Activated CD4-positive, alpha-beta T cell treated with anti-CD3 and anti-CD28 coated beads, Interleukin-2, amount 50 U/mL, for 16 hours (primary cell): ENCODE measurements at regions not wholly inside any gene's neighbourhood (a gene's known extent, or its start where the extent isn't known, plus 50 kb on each side); places are given as distances from the start of the nearest gene placed in this dataset.
"Not testable (repeated sequence)": the region's sequence is repeated elsewhere in the genome, so short reads cannot be mapped to it uniquely, and the experiment has no call there.

Experiments
- DNase-seq: peaks from one replicate; pipeline ENCODE4 v3.0.0-alpha.2; 2020

- no peak for DNase-seq
Measured at GRCh38 chr3:106125321-106125720, 256.5 kb upstream of the CBLB start.

GRCh38 chr3:106126067-106126845 is 257.4 kb upstream of the CBLB start:
- no peak for DNase-seq

- no peak for DNase-seq
Measured at GRCh38 chr3:106126846-106127235, 258.0 kb upstream of the CBLB start.

DNA sequence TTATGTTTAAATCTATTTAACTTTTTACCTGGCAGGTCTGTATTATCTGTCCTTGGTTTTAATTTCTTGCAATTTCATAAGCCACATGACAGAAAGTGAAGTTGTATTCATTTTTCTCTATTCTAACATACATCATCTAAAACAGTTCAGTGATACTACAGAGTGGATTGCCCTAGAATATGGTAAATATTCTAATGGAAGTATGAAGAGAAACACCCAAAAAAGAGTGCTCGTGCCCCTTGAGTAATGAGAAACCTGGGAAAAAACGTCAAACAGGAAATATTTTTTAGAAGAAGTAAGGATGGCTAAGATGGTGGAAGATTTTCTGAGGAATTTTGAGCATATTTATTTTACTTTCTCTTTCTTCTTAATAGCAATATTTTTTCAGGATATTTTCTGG is 261.1 kb upstream of the CBLB start:
- DNase-seq, result no peak

DNA sequence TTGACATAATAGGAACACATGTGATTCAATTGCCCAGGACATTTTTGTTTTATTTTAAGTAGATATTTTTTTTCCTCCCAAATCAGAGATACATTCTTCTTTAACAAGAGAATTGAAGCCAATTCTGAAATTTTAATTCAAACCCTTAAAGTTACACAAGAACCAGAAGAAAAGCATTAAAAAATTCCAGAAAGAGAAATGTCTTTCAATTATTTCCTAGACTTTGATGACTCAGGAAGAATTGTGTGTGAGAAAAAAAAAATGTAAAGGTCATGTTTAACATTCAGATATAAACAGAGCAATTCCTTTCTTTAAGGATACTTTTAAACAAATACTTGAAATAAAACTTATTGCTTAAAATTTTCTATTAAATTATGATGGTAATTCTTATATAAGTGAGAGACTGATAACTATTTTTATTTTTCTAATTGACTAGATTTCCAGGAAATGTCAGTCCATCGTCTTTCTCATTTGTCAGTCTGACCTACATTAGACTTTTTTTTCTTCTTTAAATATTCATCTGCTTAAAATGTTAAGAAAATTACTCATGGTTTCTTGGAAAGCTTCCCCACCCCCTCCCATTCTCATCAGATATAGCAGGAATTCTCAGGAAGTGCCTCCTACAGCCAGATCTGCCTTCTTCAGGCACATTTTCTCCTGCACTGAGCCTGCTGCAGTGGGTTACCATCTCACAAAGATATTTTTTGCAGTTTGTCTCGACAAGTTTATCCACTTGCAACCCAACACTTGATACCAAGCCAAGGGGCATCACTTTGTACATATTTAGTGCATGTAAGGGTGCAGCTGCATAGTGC is 261.8 kb upstream of the CBLB start:
- DNase-seq, result no peak

GRCh38 chr3:106135451-106136160 is 266.8 kb upstream of the CBLB start:
- DNase-seq, result no peak

GRCh38 chr3:106139826-106140225 is 271.0 kb upstream of the CBLB start:
- DNase-seq, result no peak

DNA sequence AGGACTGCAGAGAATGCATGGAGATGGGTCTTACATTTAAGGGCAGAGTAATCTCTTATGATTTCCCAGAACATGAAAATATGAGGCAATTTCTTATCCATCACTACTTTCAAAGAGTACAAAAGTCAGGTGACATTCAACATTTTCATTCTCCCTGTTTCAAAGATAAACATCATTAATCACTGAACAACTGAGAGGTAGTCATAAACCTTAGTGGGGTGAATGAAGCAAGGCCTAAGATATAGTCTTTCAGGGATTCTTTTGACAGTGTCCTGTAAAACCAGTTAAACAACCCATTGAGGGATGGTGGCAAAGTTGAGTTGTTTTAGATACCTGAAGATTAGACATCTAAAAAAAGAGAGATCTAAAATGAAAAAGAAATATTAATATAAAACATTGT is 271.6 kb upstream of the CBLB start:
- DNase-seq, result no peak

DNA sequence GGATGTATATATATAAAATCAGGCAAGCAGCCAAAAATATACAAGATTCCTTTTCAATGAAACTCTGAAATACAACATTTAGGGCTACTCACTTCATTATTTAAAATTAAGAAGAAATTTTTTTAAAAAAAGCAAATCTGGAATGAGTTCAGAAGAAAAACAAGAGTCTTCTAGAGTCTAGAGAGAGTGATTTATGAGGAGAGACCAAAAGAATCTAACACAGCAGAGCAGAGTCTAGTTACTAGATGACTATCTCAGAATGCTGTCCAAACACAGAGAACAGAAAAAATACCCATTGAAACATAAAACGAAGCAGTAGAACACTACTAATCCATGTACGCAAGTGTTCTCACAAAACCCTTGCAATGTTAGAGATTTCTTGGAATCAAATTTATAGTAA is 275.2 kb upstream of the CBLB start:
- DNase-seq, result no peak

DNA sequence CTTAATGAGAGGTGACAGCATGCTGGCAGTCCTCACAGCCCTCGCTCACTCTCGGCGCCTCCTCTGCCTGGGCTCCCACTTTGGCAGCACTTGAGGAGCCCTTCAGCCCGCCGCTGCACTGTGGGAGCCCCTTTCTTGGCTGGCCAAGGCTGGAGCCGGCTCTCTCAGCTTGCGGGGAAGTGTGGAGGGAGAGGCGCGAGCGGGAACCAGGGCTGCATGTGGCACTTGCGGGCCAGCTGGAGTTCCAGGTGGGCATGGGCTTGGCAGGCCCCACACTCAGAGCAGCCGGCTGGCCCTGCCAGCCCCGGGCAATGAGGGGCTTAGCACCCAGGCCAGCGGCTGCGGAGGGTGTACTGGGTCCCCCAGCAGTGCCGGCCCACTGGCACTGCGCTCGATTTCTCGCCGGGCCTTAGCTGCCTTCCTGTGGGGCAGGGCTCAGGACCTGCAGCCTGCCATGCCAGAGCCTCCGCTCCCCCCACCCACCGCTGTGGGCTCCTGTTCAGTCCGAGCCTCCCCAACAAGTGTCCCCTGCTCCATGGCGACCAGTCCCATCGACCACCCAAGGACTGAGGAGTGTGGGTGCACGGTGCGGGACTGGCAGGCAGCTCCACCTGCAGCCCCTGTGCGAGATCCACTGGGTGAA is 279.7 kb upstream of the CBLB start:
- DNase-seq, result not testable (repeated sequence)

- no peak for DNase-seq
Measured at GRCh38 chr3:106157411-106157810, 288.6 kb upstream of the CBLB start.

- no peak for DNase-seq
Measured at GRCh38 chr3:106160396-106160795, 291.6 kb upstream of the CBLB start.

- DNase-seq, result no peak
Measured at GRCh38 chr3:106161246-106161645, 292.4 kb upstream of the CBLB start.

DNA sequence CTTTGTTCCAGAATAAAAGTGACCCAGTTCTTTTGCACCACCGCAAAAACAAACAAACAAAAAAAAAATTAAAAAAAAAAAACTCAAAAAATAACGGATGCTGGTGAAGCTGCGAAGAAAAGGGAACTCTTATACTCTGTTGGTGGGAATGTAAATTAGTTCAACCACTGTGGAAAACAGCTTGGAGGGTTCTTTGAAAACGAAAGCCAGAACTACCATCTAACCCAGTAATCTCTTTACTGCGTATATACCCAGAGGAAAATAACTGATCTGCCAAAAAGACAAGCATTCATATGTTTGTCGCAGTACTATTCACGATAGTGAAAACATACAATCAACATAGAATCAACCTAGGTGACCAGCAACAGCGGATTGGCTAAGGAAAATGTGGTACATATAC is 298.9 kb upstream of the CBLB start:
- DNase-seq, result no peak

GRCh38 chr3:106168962-106169750 is 300.3 kb upstream of the CBLB start:
- no peak for DNase-seq

DNA sequence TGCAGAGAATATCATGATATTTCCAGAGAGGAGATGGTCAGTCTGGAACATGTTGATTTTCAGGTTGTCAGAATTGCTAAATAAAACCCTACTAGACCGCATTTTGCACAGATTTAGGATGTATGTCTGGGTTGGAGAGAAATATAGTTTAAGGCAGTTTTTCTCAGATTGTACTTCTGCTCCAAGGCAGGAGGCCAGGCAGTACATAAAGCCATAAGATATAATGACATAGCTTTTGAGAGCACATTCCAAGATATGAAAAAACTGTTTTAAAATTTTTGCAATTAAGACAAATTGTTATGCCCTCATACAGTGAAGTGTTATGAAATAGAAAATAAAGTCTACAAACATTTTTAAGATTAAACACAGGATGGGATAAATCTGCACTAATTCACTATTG is 301.8 kb upstream of the CBLB start:
- DNase-seq, result no peak

GRCh38 chr3:106172101-106172500 is 303.3 kb upstream of the CBLB start:
- DNase-seq, result no peak

GRCh38 chr3:106172780-106173179 is 304.0 kb upstream of the CBLB start:
- peak; percentile 78 for DNase-seq

- DNase-seq, result no peak
Measured at GRCh38 chr3:106175276-106175675, 306.5 kb upstream of the CBLB start.

GRCh38 chr3:106176734-106177133 is 307.9 kb upstream of the CBLB start:
- peak; percentile 95 for DNase-seq

DNA sequence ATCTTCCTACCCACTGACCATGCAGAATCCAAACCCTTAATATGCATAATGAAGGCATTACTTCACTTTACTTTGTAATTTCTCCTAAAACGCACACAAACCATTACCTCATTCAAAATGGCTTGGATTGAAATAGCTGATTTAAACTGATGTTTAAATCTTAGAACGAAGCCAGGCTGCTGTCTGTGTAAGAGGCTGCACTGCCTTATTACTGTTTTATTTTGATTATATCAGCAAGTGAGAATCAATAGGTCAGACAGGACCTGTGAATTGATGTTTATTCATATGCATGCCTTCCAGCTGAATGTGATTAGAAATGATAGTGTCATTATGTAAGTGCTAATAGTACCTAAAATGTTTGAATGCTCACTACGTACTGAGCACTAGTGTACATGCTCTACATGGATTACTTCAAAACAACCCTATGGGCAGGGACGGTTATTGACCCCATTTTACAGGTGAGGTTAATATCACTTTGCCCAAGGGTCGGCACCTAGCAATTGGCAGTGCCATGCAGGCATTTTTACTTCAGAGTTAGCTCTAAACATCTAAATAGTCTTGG is 314.2 kb upstream of the CBLB start:
- DNase-seq, result no peak

DNA sequence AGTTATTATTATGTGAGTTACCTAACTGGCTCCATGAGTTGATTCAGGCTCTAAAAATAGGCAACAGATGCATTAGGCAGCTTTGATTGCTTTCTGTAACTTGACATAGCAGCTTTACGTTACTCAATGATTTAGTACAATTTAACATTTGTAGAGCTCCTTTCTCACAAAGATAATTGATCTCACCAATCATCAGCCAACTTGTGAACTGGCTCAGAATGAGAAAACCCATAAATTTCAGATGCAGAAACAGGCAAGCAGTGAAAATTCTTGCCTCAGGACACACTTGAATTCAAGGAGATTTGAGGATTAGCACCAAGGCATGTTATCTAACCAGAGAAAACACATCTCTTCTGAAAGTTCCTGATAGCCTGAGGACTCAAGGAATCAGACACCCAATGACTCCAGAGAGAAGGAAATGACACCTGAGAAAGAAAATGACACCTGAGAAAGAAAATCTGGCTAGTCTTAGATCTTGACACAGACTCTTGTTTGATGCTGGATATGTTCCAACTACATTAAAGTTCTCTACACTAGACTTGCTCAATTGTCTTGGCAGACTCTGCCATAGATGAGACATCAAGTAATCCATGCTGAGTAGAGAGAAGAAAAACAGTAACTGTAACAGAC is 315.1 kb upstream of the CBLB start:
- DNase-seq, result no peak
